ENCODE measurements at regions not wholly inside any gene's neighbourhood (a gene's known extent, or its start where the extent isn't known, plus 50 kb on each side); places are given as distances from the start of the nearest gene placed in this dataset.

DNA sequence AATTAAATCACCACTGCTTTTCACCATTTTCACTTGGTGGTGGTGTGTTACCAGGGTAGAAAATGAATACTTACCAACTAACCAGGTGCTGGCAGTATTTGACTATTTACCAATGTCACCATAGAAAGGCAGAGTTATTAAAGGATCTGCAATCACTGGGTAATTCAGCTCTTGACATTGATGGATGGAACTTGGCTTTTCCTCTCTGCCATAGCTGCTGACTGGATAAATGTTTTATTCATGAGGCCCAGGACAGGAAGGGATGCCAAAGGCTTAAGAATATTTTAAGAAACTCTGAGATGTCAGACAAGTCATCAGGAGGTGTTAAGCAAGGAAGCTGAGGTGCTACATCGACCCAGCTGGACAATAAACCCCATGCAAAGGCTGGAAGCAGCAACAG lies 495.5 kb upstream of the CFAP20DC start:
- DNase-seq (ENCODE audit: low read depth in 2 of 2), result no peak

DNA sequence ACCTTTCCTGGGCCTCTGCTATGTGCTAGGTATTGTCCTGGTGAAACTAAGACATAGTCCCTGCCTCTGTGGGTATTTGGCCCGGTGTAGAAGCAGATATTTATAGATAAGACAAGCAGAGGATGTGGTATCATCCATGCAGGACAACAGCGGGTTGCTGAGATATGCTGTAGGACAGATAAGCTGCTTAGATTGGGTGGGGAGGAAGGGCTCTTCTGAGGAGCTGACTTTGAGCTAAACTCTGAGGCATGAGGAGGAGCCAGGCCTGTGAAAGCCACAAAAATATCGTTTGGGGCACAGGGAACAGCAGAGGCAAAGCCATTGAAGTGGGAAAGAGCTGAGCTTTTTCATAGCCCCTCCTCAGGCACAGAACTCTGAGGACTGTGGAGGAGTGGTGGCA lies 492.5 kb upstream of the CFAP20DC start:
- no peak for DNase-seq (ENCODE audit: low read depth in 2 of 2)

DNA sequence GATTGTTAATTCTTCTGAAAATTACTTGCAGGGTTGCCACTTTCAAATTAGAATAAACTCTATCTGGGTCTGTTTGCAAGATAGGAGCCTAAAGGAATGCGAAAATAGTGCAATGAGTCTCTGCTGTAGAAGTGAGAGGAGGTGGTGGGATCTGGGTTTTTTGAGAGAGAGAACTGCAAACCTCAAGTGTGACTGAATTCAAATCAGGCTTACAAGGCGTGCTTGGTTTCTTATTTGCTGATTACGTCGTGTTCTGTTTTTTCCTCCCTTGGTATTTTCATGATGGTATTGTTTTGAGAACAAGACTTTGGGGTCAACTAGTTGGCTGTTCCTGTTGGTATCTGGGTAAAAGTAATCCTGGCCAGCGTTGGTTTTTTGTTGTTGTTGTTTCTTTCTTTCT lies 490.9 kb upstream of the CFAP20DC start:
- no peak for DNase-seq (ENCODE audit: low read depth in 2 of 2)

DNA sequence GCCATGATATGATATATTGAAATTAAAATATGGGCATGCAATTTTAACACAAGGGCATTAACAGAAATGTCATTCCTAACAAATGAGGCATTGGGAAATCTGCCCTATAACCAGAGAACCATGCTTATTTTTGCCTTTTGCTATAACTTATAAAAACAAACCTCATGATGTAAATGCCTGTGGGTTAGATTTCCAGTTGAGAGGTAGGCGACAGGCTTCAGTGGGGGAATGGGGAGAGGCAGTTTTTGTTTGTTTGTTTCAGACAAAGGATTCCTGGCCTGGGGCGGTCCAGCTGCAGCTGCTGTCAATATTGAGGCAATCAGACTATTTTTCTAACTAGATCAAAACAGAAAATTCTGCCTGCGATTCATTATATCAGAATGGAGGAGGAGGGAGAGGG lies 490.4 kb upstream of the CFAP20DC start:
- DNase-seq (ENCODE audit: low read depth in 2 of 2), result no peak

DNA sequence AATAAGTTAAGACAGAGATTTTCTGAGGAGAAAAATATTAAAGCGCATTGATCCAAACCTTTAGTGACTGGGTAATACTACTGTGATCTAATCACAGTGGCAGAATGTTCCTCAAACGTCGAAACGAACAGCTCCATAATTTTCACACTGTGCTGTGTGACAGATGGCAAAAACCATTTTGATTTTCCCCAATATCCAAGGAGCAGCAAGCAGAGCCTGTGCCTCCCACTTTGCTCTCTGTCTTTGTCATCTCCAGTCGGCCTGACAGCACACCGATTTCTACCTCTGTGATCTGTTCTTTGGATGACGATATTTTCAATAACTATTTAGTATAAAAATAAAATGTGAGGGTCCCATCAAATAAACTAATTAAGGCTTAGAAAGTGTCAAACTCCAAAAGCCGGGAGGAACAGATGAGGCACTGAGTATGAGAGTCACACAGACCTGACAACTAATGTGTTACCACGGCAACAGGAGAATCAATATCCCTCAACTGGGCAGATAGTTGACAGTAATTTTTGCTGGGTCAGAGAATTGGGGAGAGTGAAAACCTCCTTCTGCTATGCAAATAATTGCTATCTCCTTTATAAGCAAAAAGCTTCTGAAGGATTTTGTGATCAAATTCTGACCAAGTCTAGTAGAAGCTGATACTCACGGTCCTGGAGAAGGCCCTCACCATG lies 489.1 kb upstream of the CFAP20DC start:
- DNase-seq (ENCODE audit: low read depth in 2 of 2), result no peak

DNA sequence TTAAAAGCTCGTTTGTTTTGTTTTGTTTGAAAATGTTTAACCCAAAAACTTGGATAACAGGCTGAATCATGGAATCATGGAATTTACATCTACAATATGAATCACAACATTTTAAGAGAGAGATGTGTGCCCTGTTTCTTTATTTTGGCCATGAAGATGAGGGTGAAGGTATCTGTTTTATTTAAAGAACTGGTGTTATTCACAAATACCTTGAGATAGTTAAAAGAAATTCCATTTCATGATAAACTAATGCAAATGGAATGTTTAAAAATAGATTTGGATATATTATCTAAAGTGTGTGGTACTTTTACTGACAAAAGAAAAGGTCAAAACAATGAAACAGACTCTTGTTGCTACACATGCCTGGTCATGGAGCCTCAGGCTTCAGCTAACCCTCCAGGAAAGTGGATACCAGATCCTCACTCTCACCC lies 486.0 kb upstream of the CFAP20DC start:
- no peak for DNase-seq (ENCODE audit: low read depth in 2 of 2)

DNA sequence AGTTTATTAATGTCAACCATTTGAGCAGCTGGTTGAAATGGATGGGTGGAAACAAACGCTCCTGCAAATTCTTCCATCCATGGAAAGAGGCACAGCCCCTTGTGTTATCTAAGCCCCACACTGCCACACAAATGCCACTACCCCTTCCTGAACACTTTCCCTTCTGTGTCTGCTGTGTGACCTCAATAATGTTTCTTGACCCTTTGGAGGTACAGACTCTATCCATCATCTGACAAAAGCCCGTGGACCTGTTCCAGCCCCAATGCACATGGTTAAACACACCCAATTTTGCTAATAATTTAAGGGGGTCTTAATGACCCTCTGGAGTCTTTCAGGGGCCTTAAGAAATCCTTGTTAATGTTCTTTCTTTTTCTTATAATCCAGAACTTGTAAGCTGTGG lies 482.2 kb upstream of the CFAP20DC start:
- no peak for DNase-seq (ENCODE audit: low read depth in 2 of 2)

DNA sequence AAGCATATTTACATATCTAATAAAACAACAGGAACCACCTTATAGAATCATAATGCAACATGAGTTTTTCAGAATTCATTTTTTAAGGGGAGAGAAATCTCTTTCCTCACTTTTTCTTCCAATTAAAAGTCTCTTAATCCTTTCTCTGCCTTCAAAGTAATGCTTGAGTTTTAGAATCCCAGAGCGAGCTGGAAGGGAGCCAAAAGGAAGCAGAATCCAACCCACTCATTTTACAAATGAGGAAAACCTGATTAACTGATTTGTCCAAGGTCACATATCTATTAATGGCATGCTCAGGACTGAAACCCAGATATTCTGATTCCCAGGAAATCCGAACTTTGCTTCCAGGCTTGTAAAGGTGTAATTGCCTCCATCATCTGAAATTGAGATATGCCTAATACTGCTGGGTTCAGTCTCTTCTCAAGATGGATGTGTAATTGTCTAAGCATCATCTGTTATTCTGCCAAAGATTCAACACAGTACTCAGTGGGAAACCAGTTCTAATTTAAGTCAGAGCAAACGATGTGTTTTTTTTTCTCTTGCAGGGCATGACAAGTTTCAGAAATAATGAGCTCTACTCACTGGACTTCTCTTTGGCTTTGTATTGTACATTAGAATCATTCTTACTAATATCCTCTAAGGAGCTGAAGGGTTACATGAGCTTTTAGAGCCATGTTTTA lies 481.4 kb upstream of the CFAP20DC start:
- no peak for DNase-seq (ENCODE audit: low read depth in 2 of 2)

DNA sequence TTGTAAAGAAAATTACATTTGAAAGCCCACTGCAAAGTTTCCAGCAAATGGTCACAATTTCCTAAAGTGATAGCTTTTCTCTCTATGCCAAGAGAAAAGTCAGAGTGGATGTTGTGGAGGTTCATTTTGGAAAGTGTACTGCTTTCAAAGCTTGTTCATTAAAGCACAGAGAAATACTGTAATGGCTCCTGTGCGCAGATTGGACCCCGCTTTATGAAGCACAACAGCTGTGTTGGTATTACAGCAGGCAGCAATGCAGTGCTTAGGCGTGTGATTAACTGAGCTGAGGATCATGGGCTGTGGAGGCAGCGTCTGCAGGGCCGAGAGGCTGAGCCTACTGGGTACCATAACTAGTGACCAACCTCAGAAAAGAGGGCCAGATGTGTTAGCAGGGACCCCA lies 478.4 kb upstream of the CFAP20DC start:
- DNase-seq (ENCODE audit: low read depth in 2 of 2), result no peak

DNA sequence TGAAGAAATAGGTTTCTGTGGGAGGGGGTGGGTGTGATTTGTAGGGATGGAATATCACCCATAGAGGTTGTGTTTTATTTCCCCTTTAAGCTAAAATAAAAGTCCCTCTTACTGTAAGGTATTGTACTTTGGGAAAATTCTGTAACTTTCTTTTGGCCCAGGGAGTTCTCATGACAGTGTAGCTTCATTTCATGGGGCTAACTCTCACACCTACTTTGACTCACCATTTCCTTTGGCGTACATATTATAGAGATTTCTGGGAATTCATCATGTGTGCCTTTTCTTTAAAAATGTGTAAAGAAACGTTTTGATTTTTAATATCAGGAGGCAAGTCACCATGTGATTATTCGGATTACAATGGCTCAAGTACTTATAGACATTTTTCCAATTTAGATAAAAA lies 477.7 kb upstream of the CFAP20DC start:
- no peak for DNase-seq (ENCODE audit: low read depth in 2 of 2)

DNA sequence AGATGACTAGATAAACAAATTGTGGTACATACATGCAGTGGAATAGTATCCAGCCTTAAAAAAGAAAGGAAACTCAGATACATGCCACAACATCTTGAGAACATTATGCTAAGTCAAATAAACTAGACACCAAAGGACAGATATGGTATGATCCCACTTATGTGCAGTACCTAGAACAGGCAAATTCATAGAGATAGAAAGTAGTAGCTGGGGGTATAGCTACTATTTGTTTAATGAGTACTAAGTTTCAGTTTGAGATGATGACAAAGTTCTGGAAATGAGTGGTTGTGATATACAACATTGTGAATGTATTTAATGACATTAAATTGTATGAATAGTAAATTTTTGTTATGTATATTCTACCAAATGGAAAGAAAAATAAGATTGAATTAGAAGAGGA lies 477.2 kb upstream of the CFAP20DC start:
- DNase-seq (ENCODE audit: low read depth in 2 of 2), result no peak

DNA sequence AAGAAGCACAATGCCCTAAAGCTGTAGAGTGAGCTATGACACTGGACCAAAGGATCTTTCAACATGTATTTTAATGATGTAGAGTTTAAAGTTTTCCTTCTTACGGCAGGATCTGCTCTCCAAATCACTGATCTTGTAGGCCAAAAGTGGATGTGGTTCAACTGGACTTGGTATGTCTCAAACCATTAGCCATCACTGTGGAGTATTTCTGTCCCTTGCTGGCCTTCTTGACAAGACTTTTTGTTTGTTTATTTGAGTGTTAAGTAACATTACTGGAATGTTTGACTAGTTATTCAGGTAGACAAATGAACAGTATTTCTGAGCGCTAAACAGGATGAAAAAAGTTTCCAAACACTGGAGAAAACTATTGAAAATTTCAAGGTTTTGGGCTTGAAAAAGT lies 472.7 kb upstream of the CFAP20DC start:
- DNase-seq (ENCODE audit: low read depth in 2 of 2), result no peak

DNA sequence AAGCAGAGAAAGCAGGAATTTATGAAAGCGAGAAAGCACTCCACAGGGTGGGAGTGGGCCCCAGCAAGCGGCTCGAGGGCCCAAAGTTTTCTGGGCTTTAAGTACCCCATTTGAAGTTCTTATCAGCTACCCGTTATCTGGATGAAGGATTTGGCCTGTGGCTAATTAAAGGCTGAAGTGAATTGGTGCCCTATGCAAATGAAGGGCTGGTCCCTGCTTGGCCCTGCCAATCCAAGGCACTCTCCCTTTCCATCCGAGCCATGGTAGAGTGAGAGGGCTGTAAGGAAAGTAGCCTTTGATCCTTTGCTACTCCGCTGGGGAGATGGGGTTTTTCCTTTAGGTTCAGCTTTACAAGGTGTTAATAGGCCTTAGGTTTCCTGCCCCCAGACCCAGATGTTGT lies 469.3 kb upstream of the CFAP20DC start:
- no peak for DNase-seq (ENCODE audit: low read depth in 2 of 2)

DNA sequence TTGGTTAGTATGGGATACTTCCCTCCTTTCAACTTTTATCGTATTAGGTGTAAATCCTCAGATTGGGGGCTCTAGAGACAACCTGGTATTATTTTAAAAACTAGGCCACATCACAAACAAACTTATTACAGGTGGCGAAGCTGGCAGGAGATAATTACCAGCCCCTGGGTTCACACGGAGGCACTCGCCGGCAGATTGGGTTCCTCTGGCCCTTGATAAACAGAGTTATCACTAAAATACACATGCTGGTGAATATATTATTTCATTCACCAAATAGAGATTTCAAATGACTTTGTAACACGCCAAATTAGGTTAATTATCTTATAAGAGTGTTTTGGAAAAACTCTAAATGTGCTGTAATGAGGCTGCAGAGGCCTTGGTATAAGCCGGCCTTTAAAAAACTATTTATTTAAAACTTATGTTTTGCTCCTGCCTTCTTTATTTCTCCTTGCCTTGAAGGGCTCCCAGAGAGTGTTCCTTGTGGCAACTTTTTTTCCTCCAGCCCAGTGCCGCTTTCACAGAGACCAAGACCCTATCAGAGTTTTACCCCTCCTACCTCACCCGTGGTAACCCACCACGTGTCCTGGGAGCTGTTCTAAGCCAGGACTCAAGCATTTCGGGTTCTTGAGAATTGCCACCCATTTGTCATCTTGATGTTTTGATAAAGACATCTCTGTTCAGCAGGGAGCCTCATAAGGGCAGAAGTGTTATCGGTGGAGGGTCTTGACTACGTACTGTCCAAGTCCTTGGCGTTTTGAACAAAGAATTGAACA lies 468.6 kb upstream of the CFAP20DC start:
- no peak for DNase-seq (ENCODE audit: low read depth in 2 of 2)

DNA sequence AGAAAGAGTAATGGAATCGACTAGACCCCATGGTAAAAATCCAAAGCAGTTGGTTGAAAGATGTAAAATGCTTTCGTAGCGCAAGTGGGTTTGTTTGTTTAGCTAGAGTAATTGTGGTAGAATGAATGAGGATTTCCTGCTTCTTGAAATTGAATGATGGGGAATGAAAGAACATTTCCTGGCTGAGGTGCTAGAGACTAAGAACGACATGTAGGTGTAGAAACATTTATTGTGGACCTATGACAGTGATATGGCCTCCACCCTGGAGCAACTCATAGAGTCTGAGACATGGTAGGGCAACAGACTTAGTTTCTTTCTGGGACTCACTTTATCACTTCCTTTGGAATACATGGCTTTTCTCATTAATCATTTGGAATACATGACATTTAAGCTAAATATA lies 467.6 kb upstream of the CFAP20DC start:
- no peak for DNase-seq (ENCODE audit: low read depth in 2 of 2)

DNA sequence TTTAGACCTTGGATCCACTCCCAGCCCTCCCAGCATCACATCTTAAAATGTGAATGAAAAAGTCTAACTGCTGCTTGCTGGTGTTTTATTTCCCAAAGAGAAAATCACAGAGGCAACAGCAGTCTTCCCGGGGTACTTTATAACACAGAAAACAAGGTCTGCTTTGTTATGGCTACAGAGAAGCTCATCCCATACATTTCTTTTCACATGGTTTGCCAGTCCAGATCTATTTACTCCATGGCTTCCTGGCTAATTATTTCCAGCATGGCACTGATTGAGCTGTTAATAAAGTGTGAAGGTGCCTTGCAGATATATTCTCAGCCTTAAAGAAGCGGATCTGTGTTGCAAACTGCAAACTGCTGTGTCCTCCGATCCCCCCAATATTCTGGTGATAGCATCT lies 466.1 kb upstream of the CFAP20DC start:
- no peak for DNase-seq (ENCODE audit: low read depth in 2 of 2)

DNA sequence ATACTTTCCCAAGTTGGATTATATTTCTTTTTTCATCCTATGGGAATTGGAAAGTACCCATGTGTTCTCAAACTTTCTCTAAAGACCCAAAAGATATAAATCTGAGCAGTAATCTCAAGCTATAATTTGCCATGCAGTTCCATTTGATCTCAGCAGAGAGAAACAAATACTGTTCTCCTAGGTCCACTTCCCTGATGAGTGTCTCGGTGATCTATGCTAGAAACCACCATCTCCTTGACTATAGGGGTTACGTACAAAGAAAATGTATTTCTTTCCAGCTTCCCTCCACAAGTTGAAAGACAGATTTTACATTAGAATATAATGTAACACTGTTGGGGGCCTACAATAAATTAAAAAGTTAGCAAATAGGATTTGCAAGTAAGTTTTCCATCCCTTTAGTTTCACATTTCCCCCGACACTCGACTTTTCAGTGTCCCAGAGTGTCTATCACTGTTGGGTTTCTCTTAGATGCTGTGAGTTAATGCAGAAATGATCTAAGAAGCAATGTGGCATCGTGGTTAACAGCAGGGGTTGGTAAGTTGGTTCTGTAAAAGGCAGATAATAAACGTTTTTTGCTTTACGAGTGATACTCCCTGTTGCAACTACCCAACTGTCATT lies 465.1 kb upstream of the CFAP20DC start:
- no peak for DNase-seq (ENCODE audit: low read depth in 2 of 2)

DNA sequence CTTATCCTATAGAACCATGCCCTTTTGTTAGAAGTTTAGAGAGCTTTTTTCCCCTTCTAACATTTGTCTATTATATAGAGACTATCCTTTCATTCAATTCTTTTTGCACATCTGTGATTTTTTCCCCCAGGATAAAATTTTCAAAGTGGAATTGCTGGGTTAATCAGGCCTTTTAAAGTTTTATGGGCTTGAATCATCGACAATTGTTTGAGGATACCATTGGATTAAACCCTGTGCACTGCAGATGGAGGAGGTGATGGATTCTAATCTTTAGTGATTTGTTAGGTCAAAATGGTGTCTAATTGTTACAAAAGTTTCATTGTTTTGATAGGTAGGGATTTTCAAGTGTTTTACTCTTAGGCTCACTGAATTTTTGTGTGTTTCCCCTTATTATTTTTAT lies 463.7 kb upstream of the CFAP20DC start:
- DNase-seq (ENCODE audit: low read depth in 2 of 2), result no peak

DNA sequence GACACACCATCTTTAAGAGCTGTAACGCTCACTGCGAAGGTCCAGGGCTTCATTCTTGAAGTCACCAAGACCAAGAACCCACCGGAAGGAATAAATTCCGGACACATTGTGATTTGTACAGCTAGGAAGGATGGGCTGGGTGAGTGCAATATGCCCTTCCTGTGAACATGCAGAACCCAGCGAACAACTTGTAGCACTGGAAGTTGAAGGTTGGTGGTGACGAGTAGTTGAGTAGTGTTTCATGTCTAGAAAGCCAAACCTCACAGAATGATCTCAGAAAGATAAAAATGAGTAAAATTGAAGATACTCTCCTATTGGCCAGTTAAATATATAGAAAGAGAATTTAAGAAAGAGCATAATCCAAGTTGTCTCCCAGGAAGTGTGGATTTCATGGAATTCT lies 462.2 kb upstream of the CFAP20DC start:
- no peak for DNase-seq (ENCODE audit: low read depth in 2 of 2)

DNA sequence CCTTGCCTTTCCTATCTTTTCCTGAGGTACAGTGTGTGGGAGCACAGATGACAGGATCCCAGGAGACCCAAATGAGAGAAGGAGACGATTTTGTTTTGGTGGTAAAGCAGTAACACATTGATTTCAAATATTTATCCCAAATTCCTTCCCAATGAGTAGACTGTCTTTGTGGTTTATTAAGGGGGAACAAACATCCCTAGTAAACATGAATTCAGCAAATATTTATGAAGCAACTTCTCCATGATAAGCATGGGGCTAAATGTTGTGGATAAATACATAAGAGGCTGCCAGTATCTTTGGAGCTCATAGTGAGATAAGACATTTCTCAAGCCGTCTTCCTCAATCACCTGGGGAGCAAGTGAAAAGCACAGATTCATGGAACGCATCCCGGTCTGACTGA lies 460.8 kb upstream of the CFAP20DC start:
- no peak for DNase-seq (ENCODE audit: low read depth in 2 of 2)

DNA sequence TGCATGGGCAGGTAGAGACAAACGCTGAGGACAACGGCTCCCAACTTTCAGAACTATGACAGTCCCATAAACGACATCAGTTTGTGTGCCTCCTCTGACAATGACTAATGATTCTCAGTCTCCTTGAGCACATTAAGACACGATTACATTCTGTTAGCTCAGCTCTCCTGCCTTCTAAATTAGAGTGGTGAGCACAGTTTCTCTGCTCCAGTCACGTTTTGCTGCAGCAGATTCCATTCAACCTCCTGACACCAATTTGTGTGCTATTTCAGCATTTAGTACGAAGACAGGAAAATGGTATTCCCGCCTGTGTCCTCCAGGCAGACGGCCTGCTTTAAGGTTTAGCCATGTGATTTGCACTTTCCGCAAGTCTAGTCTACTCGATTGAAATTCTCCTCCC lies 458.4 kb upstream of the CFAP20DC start:
- no peak for DNase-seq (ENCODE audit: low read depth in 2 of 2)

DNA sequence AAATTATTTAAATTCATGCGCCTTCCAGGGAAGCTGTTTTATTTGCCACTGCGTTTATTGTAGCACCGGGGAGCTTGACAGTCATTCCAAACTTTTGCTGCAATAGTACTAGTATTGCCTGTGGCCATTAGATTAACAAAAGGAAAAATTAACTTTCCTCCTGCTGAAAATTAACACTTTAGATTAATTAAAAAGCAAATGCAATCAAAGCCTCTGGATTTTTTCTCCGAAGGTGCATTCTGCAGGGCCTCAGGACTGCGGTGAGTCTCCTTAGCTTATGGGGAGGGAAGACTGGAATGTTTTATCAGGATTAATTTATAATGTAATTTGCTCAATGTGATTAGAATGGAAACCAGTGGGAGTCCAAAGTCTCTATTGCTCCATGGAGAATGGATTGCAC lies 456.4 kb upstream of the CFAP20DC start:
- no peak for DNase-seq (ENCODE audit: low read depth in 2 of 2)

DNA sequence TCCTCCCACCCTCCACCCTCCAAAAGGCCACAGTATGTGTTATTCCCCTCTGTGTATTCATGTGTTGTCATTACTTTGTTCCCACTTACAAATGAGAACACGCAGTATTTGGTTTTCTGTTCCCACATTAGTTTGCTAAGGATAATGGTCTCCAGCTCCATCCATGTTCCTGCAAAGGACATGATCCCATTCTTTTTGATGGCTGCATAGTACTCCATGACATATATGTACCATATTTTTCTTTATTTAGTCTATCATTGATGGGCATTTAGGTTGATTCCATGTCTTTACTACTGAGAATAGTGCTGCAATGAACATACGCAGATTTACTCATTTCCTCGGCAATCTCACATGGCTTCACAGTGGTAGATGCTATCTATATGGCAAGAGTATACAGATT lies 453.6 kb upstream of the CFAP20DC start:
- DNase-seq (ENCODE audit: low read depth in 2 of 2), result no peak

Data from stimulated activated CD8-positive, alpha-beta memory T cell treated with anti-CD3 and anti-CD28 coated beads, Interleukin-7, amount 100 ng/mL, for 1 hour (primary cell).